ENCODE measurements at regions not wholly inside any gene's neighbourhood (a gene's known extent, or its start where the extent isn't known, plus 50 kb on each side); places are given as distances from the start of the nearest gene placed in this dataset.
"Not testable (repeated sequence)": the region's sequence is repeated elsewhere in the genome, so short reads cannot be mapped to it uniquely, and the experiment has no call there.

GRCh38 chr6:114865506-114865905, 522.7 kb upstream of the HS3ST5 start:
- H3K4me3 ChIP-seq (ENCODE audit: low read depth in 2 of 2, low read length in 2 of 2); POLR2A ChIA-PET; H3K9me3 ChIP-seq (ENCODE audit: control insufficient read depth, insufficient read depth, low read depth, low read length); CTCF ChIA-PET; ATAC-seq; BruUV-seq (replicated peaks); in situ Hi-C loops (cut with HindIII; ENCODE audit: low pct_unique_long_range_greater_than_20kb, low sequenced_read_pairs); intact Hi-C loops (cut with micrococcal nuclease; ENCODE audit: unreplicated experiment); H3K36me3 ChIP-seq (ENCODE audit: control insufficient read depth, insufficient read depth, low read length); H3K27ac ChIP-seq (ENCODE audit: low read length); H3K27me3 ChIP-seq (ENCODE audit: control insufficient read depth, insufficient read depth, low read length); DNase-seq (ENCODE audit: low read depth, low spot score); H3K4me1 ChIP-seq (ENCODE audit: control insufficient read depth, insufficient read depth, low read length): not testable (repeated sequence)

- in situ Hi-C loops (cut with HindIII; ENCODE audit: low pct_unique_long_range_greater_than_20kb, low sequenced_read_pairs) (no loop called here), intact Hi-C loops (cut with micrococcal nuclease; ENCODE audit: unreplicated experiment) (no loop called here)
- no TSS peak for BruUV-seq (replicated peaks)
- DNase-seq (ENCODE audit: low read depth, low spot score) (no peak), ATAC-seq (no peak)
- Histone ChIP-seq H3K27me3 (ENCODE audit: control insufficient read depth, insufficient read depth, low read length) (no peaks in the 10 kb centered on the region), H3K36me3 (ENCODE audit: control insufficient read depth, insufficient read depth, low read length) (no peaks in the 10 kb centered on the region), H3K27ac (ENCODE audit: low read length) (no peak overlapping the region), H3K9me3 (ENCODE audit: control insufficient read depth, insufficient read depth, low read depth, low read length) (peaks cover 8% of the 10 kb centered on the region; the same call in 1 of the 2 replicates), H3K4me1 (ENCODE audit: control insufficient read depth, insufficient read depth, low read length) (no peaks in the 10 kb centered on the region), H3K4me3 (ENCODE audit: low read depth in 2 of 2, low read length in 2 of 2) (no peak overlapping the region)
- ChIA-PET POLR2A (no interaction called here), CTCF (no interaction called here)
- no peak for TF ChIP-seq POLR2AphosphoS5 (IDR thresholded peaks at IDR 0.05; ENCODE audit: low read depth, low read length)
- TF ChIP-seq TCF7L2 (IDR thresholded peaks at IDR 0.05; ENCODE audit: low read depth, low read length): no peak
- TF ChIP-seq SIN3A (IDR thresholded peaks at IDR 0.05; ENCODE audit: borderline replicate concordance, insufficient read depth, low read depth, low read length): no peak
- no peak for TF ChIP-seq REST (IDR thresholded peaks at IDR 0.05; ENCODE audit: insufficient read depth in 1 of 2, low read depth in 2 of 2, low read length in 1 of 2)
- TF ChIP-seq CTCF (IDR thresholded peaks at IDR 0.05): no peak
Measured at GRCh38 chr6:114863610-114864009, 520.8 kb upstream of the HS3ST5 start.

- CTCF ChIA-PET: interaction anchor here (0.6 kb wide), 1 partner anchor 21 kb away, joined by 3 read pairs; no protein-coding TSS in a partner anchor
- intact Hi-C loops (cut with micrococcal nuclease; ENCODE audit: unreplicated experiment): no loop called here
Measured at GRCh38 chr6:114862819-114863218, 520.0 kb upstream of the HS3ST5 start.

More at GRCh38 chr6:114862819-114863218, 520.0 kb upstream of the HS3ST5 start:
- TF ChIP-seq SIN3A (IDR thresholded peaks at IDR 0.05; ENCODE audit: borderline replicate concordance, insufficient read depth, low read depth, low read length): no peak
- no peak for TF ChIP-seq CTCF (IDR thresholded peaks at IDR 0.05)
- no peak for TF ChIP-seq REST (IDR thresholded peaks at IDR 0.05; ENCODE audit: insufficient read depth in 1 of 2, low read depth in 2 of 2, low read length in 1 of 2)
- no peak for TF ChIP-seq TCF7L2 (IDR thresholded peaks at IDR 0.05; ENCODE audit: low read depth, low read length)
- no peak for TF ChIP-seq POLR2AphosphoS5 (IDR thresholded peaks at IDR 0.05; ENCODE audit: low read depth, low read length)
- in situ Hi-C loops (cut with HindIII; ENCODE audit: low pct_unique_long_range_greater_than_20kb, low sequenced_read_pairs): no loop called here
- POLR2A ChIA-PET: no interaction called here
- no peak for DNase-seq (ENCODE audit: low read depth, low spot score)
- peaks cover 8% of the 10 kb centered on the region; the same call in 1 of the 2 replicates for H3K9me3 ChIP-seq (ENCODE audit: control insufficient read depth, insufficient read depth, low read depth, low read length)
- no peaks in the 10 kb centered on the region for H3K4me1 ChIP-seq (ENCODE audit: control insufficient read depth, insufficient read depth, low read length)
- ATAC-seq: no peak
- BruUV-seq (replicated peaks): no TSS peak
- no peak overlapping the region for H3K27ac ChIP-seq (ENCODE audit: low read length)
- no peaks in the 10 kb centered on the region for H3K27me3 ChIP-seq (ENCODE audit: control insufficient read depth, insufficient read depth, low read length)
- no peak overlapping the region for H3K4me3 ChIP-seq (ENCODE audit: low read depth in 2 of 2, low read length in 2 of 2)
- no peaks in the 10 kb centered on the region for H3K36me3 ChIP-seq (ENCODE audit: control insufficient read depth, insufficient read depth, low read length)
